ENCODE measurements at regions not wholly inside any gene's neighbourhood (a gene's known extent, or its start where the extent isn't known, plus 50 kb on each side); places are given as distances from the start of the nearest gene placed in this dataset.

- POLR2A ChIA-PET, result no interaction called here
- no peaks in the 10 kb centered on the region for H4K20me1 ChIP-seq (ENCODE audit: insufficient read depth, low read length)
- CTCF ChIA-PET (ENCODE audit: unreplicated experiment), result no interaction called here
- no peaks in the 10 kb centered on the region for H3K79me2 ChIP-seq (ENCODE audit: insufficient read depth, low read depth, low read length)
- TF ChIP-seq CTCF (conservative IDR thresholded peaks at IDR 0.05; ENCODE audit: low read length), result no peak
- TF ChIP-seq EZH2phosphoT487 (IDR thresholded peaks at IDR 0.05; ENCODE audit: borderline replicate concordance, low read depth, low read length), result no peak
- H3K9me3 ChIP-seq (ENCODE audit: low read length), result no peaks in the 10 kb centered on the region
- no peak for DNase-seq (ENCODE audit: low spot score)
- intact Hi-C loops (cut with micrococcal nuclease; ENCODE audit: unreplicated experiment), result no loop called here
- no peak overlapping the region for H3K4me3 ChIP-seq (ENCODE audit: low read depth, low read length, poor library complexity, severe bottlenecking)
- no TSS peak for BruUV-seq (replicated peaks)
- H3K9me2 ChIP-seq (ENCODE audit: insufficient read depth, low read length), result no peaks in the 10 kb centered on the region
- no peak overlapping the region for H2AFZ ChIP-seq (ENCODE audit: low read length)
- no peak overlapping the region for H3K27ac ChIP-seq (ENCODE audit: low read depth, low read length, poor library complexity, severe bottlenecking)
- no peaks in the 10 kb centered on the region for H3K36me3 ChIP-seq (ENCODE audit: insufficient read depth, low read length)
- H3K4me1 ChIP-seq (ENCODE audit: insufficient read depth, low read length, poor library complexity, severe bottlenecking), result no peaks in the 10 kb centered on the region
- no peak overlapping the region for H3K4me2 ChIP-seq (ENCODE audit: low read length)
Measured at GRCh38 chr20:60882836-60883235, 369.2 kb upstream of the CDH4 start.

GRCh38 chr20:60883496-60883895 lies 368.6 kb upstream of the CDH4 start:
- Histone ChIP-seq H3K27ac (ENCODE audit: low read depth, low read length, poor library complexity, severe bottlenecking) (no peak overlapping the region), H3K4me3 (ENCODE audit: low read depth, low read length, poor library complexity, severe bottlenecking) (no peak overlapping the region), H3K9me3 (ENCODE audit: low read length) (no peaks in the 10 kb centered on the region), H3K79me2 (ENCODE audit: insufficient read depth, low read depth, low read length) (no peaks in the 10 kb centered on the region), H4K20me1 (ENCODE audit: insufficient read depth, low read length) (no peaks in the 10 kb centered on the region), H3K4me2 (ENCODE audit: low read length) (no peak overlapping the region), H3K9me2 (ENCODE audit: insufficient read depth, low read length) (no peaks in the 10 kb centered on the region), H3K36me3 (ENCODE audit: insufficient read depth, low read length) (no peaks in the 10 kb centered on the region), H2AFZ (ENCODE audit: low read length) (no peak overlapping the region), H3K4me1 (ENCODE audit: insufficient read depth, low read length, poor library complexity, severe bottlenecking) (no peaks in the 10 kb centered on the region)
- TF ChIP-seq EZH2phosphoT487 (IDR thresholded peaks at IDR 0.05; ENCODE audit: borderline replicate concordance, low read depth, low read length) (no peak), CTCF (conservative IDR thresholded peaks at IDR 0.05; ENCODE audit: low read length) (no peak)
- ChIA-PET CTCF (ENCODE audit: unreplicated experiment) (no interaction called here), POLR2A (no interaction called here)
- no TSS peak for BruUV-seq (replicated peaks)
- intact Hi-C loops (cut with micrococcal nuclease; ENCODE audit: unreplicated experiment), result no loop called here
- no peak for DNase-seq (ENCODE audit: low spot score)

- CTCF ChIA-PET (ENCODE audit: unreplicated experiment), result no interaction called here
- no peak for DNase-seq (ENCODE audit: low spot score)
- H2AFZ ChIP-seq (ENCODE audit: low read length), result no peak overlapping the region
- no peak overlapping the region for H3K27ac ChIP-seq (ENCODE audit: low read depth, low read length, poor library complexity, severe bottlenecking)
- POLR2A ChIA-PET, result no interaction called here
- intact Hi-C loops (cut with micrococcal nuclease; ENCODE audit: unreplicated experiment), result no loop called here
- H3K9me3 ChIP-seq (ENCODE audit: low read length), result no peaks in the 10 kb centered on the region
- H3K4me2 ChIP-seq (ENCODE audit: low read length), result no peak overlapping the region
- no peaks in the 10 kb centered on the region for H3K9me2 ChIP-seq (ENCODE audit: insufficient read depth, low read length)
- no peaks in the 10 kb centered on the region for H3K79me2 ChIP-seq (ENCODE audit: insufficient read depth, low read depth, low read length)
- H3K36me3 ChIP-seq (ENCODE audit: insufficient read depth, low read length), result no peaks in the 10 kb centered on the region
- TF ChIP-seq CTCF (conservative IDR thresholded peaks at IDR 0.05; ENCODE audit: low read length) (no peak), EZH2phosphoT487 (IDR thresholded peaks at IDR 0.05; ENCODE audit: borderline replicate concordance, low read depth, low read length) (no peak)
- no peak overlapping the region for H3K4me3 ChIP-seq (ENCODE audit: low read depth, low read length, poor library complexity, severe bottlenecking)
- no TSS peak for BruUV-seq (replicated peaks)
- H4K20me1 ChIP-seq (ENCODE audit: insufficient read depth, low read length), result no peaks in the 10 kb centered on the region
- no peaks in the 10 kb centered on the region for H3K4me1 ChIP-seq (ENCODE audit: insufficient read depth, low read length, poor library complexity, severe bottlenecking)
Measured at GRCh38 chr20:60884277-60884676, 367.8 kb upstream of the CDH4 start.

Measured in OCI-LY7 (cell line).